ENCODE measurements at regions not wholly inside any gene's neighbourhood (a gene's known extent, or its start where the extent isn't known, plus 50 kb on each side); places are given as distances from the start of the nearest gene placed in this dataset.

GRCh38 chr10:33630761-33631160 is 296.3 kb upstream of the NRP1 start:
- TF ChIP-seq TAF1 (IDR thresholded peaks at IDR 0.05; ENCODE audit: borderline replicate concordance, insufficient read depth, low read length) (no peak), POLR2AphosphoS5 (IDR thresholded peaks at IDR 0.05; ENCODE audit: low read depth, low read length) (no peak), REST (IDR thresholded peaks at IDR 0.05; ENCODE audit: insufficient read depth in 1 of 2, low read depth in 2 of 2, low read length in 2 of 2) (no peak), FOXP2 (optimal IDR thresholded peaks at IDR 0.05; ENCODE audit: borderline replicate concordance, extremely low read depth, extremely low read length, insufficient read depth) (no peak), SIN3A (IDR thresholded peaks at IDR 0.05; ENCODE audit: borderline replicate concordance, insufficient read depth, low read length) (no peak)

- no peak for TF ChIP-seq FOXP2 (optimal IDR thresholded peaks at IDR 0.05; ENCODE audit: borderline replicate concordance, extremely low read depth, extremely low read length, insufficient read depth)
- no peak for TF ChIP-seq SIN3A (IDR thresholded peaks at IDR 0.05; ENCODE audit: borderline replicate concordance, insufficient read depth, low read length)
- TF ChIP-seq REST (IDR thresholded peaks at IDR 0.05; ENCODE audit: insufficient read depth in 1 of 2, low read depth in 2 of 2, low read length in 2 of 2) = no peak
- no peak for TF ChIP-seq TAF1 (IDR thresholded peaks at IDR 0.05; ENCODE audit: borderline replicate concordance, insufficient read depth, low read length)
- no peak for TF ChIP-seq POLR2AphosphoS5 (IDR thresholded peaks at IDR 0.05; ENCODE audit: low read depth, low read length)
Observed at GRCh38 chr10:33627611-33628010, 293.1 kb upstream of the NRP1 start.

DNA sequence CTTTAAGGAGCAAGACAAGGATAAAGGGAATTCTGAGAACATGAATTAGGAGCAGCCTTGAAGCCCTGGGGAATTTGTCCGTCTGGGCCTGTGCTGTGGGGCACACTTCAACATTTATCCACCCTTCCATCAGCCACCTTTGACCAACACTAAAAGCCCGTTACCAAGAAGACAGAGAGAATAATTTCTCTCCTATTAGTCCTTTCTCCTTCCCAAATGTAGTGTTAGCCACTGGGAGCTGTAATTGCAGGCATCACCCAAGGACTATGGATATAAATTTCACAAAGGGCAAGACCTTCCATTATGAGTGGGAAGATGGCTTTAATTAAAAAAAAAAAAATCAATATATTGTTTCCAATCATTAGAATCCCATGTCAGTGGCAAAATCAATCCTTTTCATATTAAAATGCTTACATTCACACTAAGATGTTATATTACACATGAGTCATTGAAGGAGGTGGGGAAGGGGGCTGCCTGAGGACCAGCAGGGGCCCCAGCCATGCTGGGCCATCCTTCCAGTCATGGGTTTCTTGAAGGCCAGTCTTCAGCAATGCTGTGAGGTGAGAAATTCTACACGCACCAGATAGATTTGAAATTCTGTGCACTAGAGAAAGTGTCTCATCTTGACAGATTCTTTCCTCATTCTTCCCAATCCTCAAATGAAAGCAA is 292.5 kb upstream of the NRP1 start:
- TF ChIP-seq POLR2AphosphoS5 (IDR thresholded peaks at IDR 0.05; ENCODE audit: low read depth, low read length) (no peak), SIN3A (IDR thresholded peaks at IDR 0.05; ENCODE audit: borderline replicate concordance, insufficient read depth, low read length) (no peak), TAF1 (IDR thresholded peaks at IDR 0.05; ENCODE audit: borderline replicate concordance, insufficient read depth, low read length) (no peak), FOXP2 (optimal IDR thresholded peaks at IDR 0.05; ENCODE audit: borderline replicate concordance, extremely low read depth, extremely low read length, insufficient read depth) (no peak)

DNA sequence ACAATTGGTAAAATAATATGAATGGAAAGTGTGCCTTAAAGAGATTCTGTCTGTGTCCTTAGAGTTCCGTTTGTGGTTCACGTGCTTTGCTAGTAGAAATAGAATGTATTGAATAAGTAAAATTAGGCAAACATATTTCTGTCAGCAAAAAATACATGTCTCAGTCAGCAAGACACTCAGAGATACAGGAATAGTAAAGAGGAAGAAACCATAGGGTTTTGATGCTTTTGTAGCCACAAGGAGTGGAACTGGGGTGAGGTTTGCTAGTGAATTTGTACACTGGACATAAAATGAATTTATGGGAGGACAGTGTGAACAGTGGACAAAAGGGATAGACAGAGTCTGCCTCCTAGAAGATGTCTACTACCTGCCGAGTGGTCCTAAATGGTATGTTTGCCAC is 289.2 kb upstream of the NRP1 start:
- TF ChIP-seq FOXP2 (optimal IDR thresholded peaks at IDR 0.05; ENCODE audit: borderline replicate concordance, extremely low read depth, extremely low read length, insufficient read depth) (no peak), SIN3A (IDR thresholded peaks at IDR 0.05; ENCODE audit: borderline replicate concordance, insufficient read depth, low read length) (no peak), TAF1 (IDR thresholded peaks at IDR 0.05; ENCODE audit: borderline replicate concordance, insufficient read depth, low read length) (no peak), POLR2AphosphoS5 (IDR thresholded peaks at IDR 0.05; ENCODE audit: low read depth, low read length) (no peak), REST (IDR thresholded peaks at IDR 0.05; ENCODE audit: insufficient read depth in 1 of 2, low read depth in 2 of 2, low read length in 2 of 2) (no peak)

DNA sequence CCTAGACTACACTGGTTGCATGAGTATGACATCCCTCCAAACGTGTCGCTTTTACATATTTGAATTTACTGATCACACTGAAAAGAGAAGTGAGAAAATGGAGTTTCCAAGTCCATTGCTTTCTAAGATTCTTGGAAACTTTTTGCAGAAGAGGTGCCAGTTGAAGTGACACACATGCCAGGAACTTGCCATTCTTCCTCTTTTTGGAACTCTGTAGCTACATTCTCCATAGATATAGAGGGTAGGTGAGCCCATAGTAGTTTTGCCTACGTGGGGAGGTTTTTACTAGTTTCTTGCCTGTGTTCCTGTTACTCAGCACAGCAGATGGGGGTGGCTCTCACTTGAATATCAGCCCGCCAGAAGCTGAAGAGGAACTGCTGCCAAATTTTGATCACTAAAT is 286.6 kb upstream of the NRP1 start:
- TF ChIP-seq SIN3A (IDR thresholded peaks at IDR 0.05; ENCODE audit: borderline replicate concordance, insufficient read depth, low read length) (no peak), REST (IDR thresholded peaks at IDR 0.05; ENCODE audit: insufficient read depth in 1 of 2, low read depth in 2 of 2, low read length in 2 of 2) (no peak), POLR2AphosphoS5 (IDR thresholded peaks at IDR 0.05; ENCODE audit: low read depth, low read length) (no peak), TAF1 (IDR thresholded peaks at IDR 0.05; ENCODE audit: borderline replicate concordance, insufficient read depth, low read length) (no peak), FOXP2 (optimal IDR thresholded peaks at IDR 0.05; ENCODE audit: borderline replicate concordance, extremely low read depth, extremely low read length, insufficient read depth) (no peak)

All from PFSK-1 (cell line).